ENCODE measurements at regions not wholly inside any gene's neighbourhood (a gene's known extent, or its start where the extent isn't known, plus 50 kb on each side); places are given as distances from the start of the nearest gene placed in this dataset.
"Not testable (repeated sequence)": the region's sequence is repeated elsewhere in the genome, so short reads cannot be mapped to it uniquely, and the experiment has no call there.

DNA sequence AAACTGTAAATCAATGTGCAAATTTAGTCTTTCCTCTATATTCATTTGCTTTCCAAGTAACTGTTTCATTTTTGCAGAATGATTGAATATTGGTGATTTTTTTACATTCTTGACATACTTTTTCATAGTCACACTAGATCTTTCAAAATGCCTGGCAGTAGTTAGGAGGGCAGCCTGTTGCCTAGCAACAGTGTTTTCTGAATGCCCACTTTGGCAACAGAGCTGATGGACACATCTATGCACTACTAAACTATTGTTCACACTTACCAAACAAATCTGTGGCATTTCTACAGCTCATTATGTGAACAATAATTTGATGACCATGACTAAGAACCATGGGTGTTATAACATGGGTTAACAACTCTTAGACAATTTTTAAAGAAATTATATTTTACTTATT, 438.0 kb upstream of the IMPG1 start:
- H3K27ac ChIP-seq = no peak overlapping the region
- intact Hi-C loops (cut with DNase I) = no loop called here
- TF ChIP-seq, protein P1, sequence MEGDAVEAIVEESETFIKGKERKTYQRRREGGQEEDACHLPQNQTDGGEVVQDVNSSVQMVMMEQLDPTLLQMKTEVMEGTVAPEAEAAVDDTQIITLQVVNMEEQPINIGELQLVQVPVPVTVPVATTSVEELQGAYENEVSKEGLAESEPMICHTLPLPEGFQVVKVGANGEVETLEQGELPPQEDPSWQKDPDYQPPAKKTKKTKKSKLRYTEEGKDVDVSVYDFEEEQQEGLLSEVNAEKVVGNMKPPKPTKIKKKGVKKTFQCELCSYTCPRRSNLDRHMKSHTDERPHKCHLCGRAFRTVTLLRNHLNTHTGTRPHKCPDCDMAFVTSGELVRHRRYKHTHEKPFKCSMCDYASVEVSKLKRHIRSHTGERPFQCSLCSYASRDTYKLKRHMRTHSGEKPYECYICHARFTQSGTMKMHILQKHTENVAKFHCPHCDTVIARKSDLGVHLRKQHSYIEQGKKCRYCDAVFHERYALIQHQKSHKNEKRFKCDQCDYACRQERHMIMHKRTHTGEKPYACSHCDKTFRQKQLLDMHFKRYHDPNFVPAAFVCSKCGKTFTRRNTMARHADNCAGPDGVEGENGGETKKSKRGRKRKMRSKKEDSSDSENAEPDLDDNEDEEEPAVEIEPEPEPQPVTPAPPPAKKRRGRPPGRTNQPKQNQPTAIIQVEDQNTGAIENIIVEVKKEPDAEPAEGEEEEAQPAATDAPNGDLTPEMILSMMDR (IDR thresholded peaks at IDR 0.05) = no peak
- no peaks in the 10 kb centered on the region for H3K4me1 ChIP-seq
- no peaks in the 10 kb centered on the region for H3K36me3 ChIP-seq
- FAIRE-seq = no peak
- no peaks in the 10 kb centered on the region for H3K9me3 ChIP-seq
- DNase-seq = no peak
- no peak overlapping the region for H3K4me3 ChIP-seq
- ATAC-seq = no peak
- no peaks in the 10 kb centered on the region for H3K27me3 ChIP-seq

DNA sequence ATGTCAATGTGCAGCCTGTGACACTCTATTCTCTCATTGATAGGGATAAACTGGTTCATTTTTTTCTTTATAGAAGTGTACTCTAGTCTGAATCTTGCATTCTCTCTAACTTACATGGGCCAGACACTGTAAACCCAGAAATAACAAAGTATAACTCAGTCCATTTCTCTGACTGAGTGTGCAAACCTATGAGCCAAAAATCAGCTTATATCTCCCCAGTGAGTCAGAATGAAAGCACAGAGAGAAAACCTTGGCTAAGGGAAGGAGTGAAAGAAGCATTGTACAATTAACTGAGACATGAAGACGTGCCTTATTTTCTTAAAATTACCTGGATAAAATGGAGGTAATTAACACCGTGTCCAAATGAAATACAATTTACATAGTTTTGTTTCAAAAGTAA, 436.9 kb upstream of the IMPG1 start:
- intact Hi-C loops (cut with DNase I) = no loop called here
- H3K27me3 ChIP-seq = no peaks in the 10 kb centered on the region
- no peaks in the 10 kb centered on the region for H3K36me3 ChIP-seq
- H3K4me3 ChIP-seq = no peak overlapping the region
- no peak for DNase-seq
- no peaks in the 10 kb centered on the region for H3K9me3 ChIP-seq
- TF ChIP-seq, protein P1 (IDR thresholded peaks at IDR 0.05) = no peak
- ATAC-seq = no peak
- WGBS, 2 donors = 66 to 69% methylated on average over 2 of the region's 2 CpGs
- FAIRE-seq = no peak
- no peaks in the 10 kb centered on the region for H3K4me1 ChIP-seq
- no peak overlapping the region for H3K27ac ChIP-seq

DNA sequence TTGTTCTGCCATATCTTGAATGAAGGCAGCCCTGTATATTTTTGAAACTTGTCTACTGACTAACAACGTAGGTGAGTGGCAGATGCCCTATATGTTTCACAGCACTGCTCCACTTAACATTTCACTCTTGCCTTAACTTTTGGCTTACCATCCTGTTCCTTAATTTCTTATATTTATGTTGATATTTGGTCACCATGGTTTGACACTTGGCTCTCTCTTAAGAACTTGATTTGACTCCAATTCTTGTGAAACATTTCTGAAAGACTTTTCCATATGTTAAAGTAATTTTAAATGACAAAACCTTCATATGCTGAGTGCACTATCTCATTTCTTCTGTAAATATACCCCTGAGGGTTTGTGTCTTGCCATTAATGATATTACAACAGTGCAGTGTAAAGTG, 434.3 kb upstream of the IMPG1 start:
- no peak for FAIRE-seq
- Histone ChIP-seq H3K4me3 (no peak overlapping the region), H3K4me1 (no peaks in the 10 kb centered on the region), H3K27me3 (no peaks in the 10 kb centered on the region), H3K9me3 (no peaks in the 10 kb centered on the region), H3K27ac (no peak overlapping the region), H3K36me3 (no peaks in the 10 kb centered on the region)
- intact Hi-C loops (cut with DNase I) = no loop called here
- 59 to 75% methylated on average over 1 of the region's 1 CpG for WGBS, 2 donors
- no peak for DNase-seq
- no peak for ATAC-seq
- TF ChIP-seq, protein P1 (IDR thresholded peaks at IDR 0.05) = no peak

DNA sequence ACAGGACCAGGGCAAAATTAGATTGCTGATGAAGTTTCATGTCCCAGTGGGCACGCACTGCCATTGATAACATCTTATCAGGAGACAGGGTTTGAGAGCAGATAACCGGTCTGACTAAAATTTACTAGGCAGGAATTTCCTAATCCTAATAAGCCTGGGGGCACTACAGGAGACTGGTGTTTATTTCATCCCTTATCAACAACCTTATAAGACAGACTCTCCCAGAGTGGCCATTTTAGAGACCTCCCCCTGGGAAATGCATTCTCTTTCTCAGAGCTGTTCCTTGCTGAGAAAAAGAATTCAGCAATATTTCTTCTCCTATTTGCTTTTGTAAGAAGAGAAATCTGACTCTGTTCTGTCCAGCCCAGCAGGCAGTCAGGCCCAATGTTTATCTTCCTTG, 423.4 kb upstream of the IMPG1 start:
- no peaks in the 10 kb centered on the region for H3K36me3 ChIP-seq
- H3K27me3 ChIP-seq = no peaks in the 10 kb centered on the region
- H3K4me1 ChIP-seq = no peaks in the 10 kb centered on the region
- DNase-seq = no peak
- intact Hi-C loops (cut with DNase I) = no loop called here
- no peak for FAIRE-seq
- no peak overlapping the region for H3K27ac ChIP-seq
- TF ChIP-seq, protein P1 (IDR thresholded peaks at IDR 0.05) = no peak
- 85 to 86% methylated on average over 2 of the region's 2 CpGs for WGBS, 2 donors
- H3K9me3 ChIP-seq = no peaks in the 10 kb centered on the region
- H3K4me3 ChIP-seq = no peak overlapping the region
- ATAC-seq = no peak

DNA sequence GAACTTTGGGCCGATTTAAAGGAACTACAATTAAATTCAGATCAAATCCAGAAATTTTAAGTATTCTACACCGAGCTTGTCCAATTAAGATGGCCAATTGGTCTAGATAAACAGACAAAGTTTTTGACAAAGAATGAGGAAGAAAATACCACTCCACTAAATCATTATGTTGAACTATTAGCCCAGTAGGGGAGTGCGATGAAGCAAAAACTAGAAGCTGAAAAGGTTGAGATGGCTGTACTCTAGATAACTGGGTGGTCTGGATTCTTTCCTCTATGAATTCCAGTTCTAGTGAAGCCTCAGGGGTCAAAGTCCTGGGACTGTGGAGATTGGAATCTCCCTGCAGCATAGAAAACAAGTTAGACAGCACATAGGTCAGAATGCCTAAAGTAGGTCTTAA, 418.9 kb upstream of the IMPG1 start:
- H3K36me3 ChIP-seq; H3K9me3 ChIP-seq; H3K4me3 ChIP-seq; DNase-seq; H3K27me3 ChIP-seq; intact Hi-C loops (cut with DNase I); H3K27ac ChIP-seq; ATAC-seq; H3K4me1 ChIP-seq; FAIRE-seq: not testable (repeated sequence)
- 41 to 83% methylated on average over 3 of the region's 3 CpGs for WGBS, 2 donors

DNA sequence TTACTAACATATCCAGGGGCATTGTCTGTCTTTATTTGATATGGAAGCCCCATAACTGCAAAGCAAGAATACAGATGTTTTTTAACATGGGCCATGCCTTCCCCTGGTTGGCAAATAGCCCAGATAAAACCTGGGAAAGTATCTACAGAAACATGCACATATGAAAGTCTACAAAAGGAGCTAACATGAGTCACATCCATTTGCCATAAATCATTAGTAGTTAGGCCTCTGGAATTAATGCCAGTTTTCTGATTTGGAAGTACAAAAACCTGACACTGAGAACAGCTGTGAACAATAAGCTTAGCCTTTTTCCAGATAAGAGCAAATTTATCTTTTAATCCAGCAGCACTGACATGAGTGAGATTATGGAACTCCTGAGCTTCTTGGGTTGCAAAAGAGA, 418.0 kb upstream of the IMPG1 start:
- no peak for FAIRE-seq
- ATAC-seq = no peak
- H3K27me3 ChIP-seq = no peaks in the 10 kb centered on the region
- H3K36me3 ChIP-seq = no peaks in the 10 kb centered on the region
- intact Hi-C loops (cut with DNase I) = no loop called here
- no peaks in the 10 kb centered on the region for H3K4me1 ChIP-seq
- no peak overlapping the region for H3K27ac ChIP-seq
- TF ChIP-seq, protein P1 (IDR thresholded peaks at IDR 0.05) = no peak
- no peak overlapping the region for H3K4me3 ChIP-seq
- no peaks in the 10 kb centered on the region for H3K9me3 ChIP-seq
- DNase-seq = no peak
